Upper lobe of left lung (tissue), 4 donors: ENCODE measurements at regions not wholly inside any gene's neighbourhood (a gene's known extent, or its start where the extent isn't known, plus 50 kb on each side); places are given as distances from the start of the nearest gene placed in this dataset.

Source experiments
- EP300 ChIP-seq, 4 donors: sonication (generic); formaldehyde crosslinking; IDR thresholded peaks; one replicate each; pipeline ENCODE4 v1.5.1; 2017; ENCODE audit warnings: antibody characterized with exemption in 4 of 4, control low read depth in 2 of 4
- TF ChIP-seq, protein P1 (sequence below), 6 experiments: fragments of 450-650 bp in 4 of 6; fragments of 200-600 bp in 2 of 6; sonication (generic) in 2 of 6; IDR thresholded peaks; one replicate each; pipeline ENCODE4 v1.5.1; 2016 to 2019; ENCODE audit warnings: antibody characterized with exemption in 6 of 6

DNA sequence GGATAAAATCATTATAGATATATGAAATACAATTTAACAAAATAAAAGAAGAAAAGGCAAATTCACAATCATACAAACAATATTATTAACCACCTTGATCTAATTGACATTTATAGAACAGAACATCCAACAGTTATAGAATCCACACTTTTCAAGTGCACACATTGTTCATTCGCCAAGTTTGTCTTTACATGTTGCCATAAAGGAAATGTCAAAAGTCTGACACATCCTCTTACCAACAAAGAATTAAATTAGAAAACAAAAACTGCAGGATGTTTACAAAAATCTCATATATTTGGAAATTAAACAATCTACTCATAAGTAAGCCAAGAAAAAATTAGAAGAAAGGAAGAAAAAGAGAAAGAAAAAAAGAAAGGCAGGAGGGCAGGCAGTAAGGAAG is 909.2 kb upstream of the EPHA6 start:
- TF ChIP-seq, protein P1, sequence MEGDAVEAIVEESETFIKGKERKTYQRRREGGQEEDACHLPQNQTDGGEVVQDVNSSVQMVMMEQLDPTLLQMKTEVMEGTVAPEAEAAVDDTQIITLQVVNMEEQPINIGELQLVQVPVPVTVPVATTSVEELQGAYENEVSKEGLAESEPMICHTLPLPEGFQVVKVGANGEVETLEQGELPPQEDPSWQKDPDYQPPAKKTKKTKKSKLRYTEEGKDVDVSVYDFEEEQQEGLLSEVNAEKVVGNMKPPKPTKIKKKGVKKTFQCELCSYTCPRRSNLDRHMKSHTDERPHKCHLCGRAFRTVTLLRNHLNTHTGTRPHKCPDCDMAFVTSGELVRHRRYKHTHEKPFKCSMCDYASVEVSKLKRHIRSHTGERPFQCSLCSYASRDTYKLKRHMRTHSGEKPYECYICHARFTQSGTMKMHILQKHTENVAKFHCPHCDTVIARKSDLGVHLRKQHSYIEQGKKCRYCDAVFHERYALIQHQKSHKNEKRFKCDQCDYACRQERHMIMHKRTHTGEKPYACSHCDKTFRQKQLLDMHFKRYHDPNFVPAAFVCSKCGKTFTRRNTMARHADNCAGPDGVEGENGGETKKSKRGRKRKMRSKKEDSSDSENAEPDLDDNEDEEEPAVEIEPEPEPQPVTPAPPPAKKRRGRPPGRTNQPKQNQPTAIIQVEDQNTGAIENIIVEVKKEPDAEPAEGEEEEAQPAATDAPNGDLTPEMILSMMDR (IDR thresholded peaks at IDR 0.05), result no peak
- TF ChIP-seq EP300 (IDR thresholded peaks at IDR 0.05), result no peak
